ENCODE measurements at regions not wholly inside any gene's neighbourhood (a gene's known extent, or its start where the extent isn't known, plus 50 kb on each side); places are given as distances from the start of the nearest gene placed in this dataset.
A peak's percentile ranks its signal among the peaks of the same experiment; 100 is the strongest.

DNA sequence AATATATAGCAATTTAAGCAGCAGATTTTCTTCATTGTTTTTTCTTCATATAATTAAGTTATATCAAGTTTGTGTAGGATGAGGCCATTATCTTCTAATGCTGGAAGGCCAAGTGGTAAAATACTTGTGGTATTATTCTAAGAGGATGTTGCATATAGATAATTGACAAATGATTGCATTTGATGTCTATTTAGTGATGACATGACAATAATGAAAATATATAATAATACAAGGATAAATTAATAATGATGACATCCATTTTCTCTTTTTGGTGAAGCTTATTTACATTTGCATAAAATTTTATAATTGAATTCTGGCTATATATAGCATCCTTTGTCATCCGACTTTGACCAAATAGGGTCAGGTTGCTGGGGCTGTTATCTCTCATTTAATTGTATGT lies 195.4 kb upstream of the KCNJ16 start:
- Histone ChIP-seq H3K4me3 (ENCODE audit: low read depth in 2 of 2, low read length in 1 of 2) (no peak overlapping the region), H3K9me2 (no peaks in the 10 kb centered on the region), H3K4me1 (ENCODE audit: control insufficient read depth in 1 of 2, insufficient read depth in 2 of 2, low read depth in 1 of 2, low read length in 1 of 2) (peaks cover 0 to 10% of the 10 kb centered on the region in 2 experiments; a peak in 1 of 4 replicates), H2AFZ (ENCODE audit: low read depth) (no peak overlapping the region), H3K9ac (no peak overlapping the region), H3K79me2 (ENCODE audit: insufficient read depth) (no peaks in the 10 kb centered on the region), H3K27ac (ENCODE audit: low read depth in 2 of 2, low read length in 1 of 2) (peak overlapping the region in 1 of 2 experiments; percentile 56; a peak in 2 of 4 replicates), H4K20me1 (ENCODE audit: insufficient read depth) (no peaks in the 10 kb centered on the region), H3K9me3 (0 out of 2 replicates have a peak, but pooled peaks cover 9% of the 10 kb centered on the region), H3K4me2 (no peak overlapping the region), H3K36me3 (replicated peaks in 1 of 2; ENCODE audit: control insufficient read depth in 1 of 2, insufficient read depth in 2 of 2, low read length in 1 of 2) (no peaks in the 10 kb centered on the region), H3K27me3 (ENCODE audit: insufficient read depth) (no peaks in the 10 kb centered on the region), H3F3A (replicated peaks; ENCODE audit: insufficient read depth) (peaks cover 29% of the 10 kb centered on the region)
- TF ChIP-seq, protein P1, sequence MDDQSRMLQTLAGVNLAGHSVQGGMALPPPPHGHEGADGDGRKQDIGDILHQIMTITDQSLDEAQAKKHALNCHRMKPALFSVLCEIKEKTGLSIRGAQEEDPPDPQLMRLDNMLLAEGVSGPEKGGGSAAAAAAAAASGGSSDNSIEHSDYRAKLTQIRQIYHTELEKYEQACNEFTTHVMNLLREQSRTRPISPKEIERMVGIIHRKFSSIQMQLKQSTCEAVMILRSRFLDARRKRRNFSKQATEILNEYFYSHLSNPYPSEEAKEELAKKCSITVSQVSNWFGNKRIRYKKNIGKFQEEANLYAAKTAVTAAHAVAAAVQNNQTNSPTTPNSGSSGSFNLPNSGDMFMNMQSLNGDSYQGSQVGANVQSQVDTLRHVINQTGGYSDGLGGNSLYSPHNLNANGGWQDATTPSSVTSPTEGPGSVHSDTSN (IDR thresholded peaks at IDR 0.05) = no peak
- TF ChIP-seq EZH2phosphoT487 (IDR thresholded peaks at IDR 0.05; ENCODE audit: borderline replicate concordance, low read depth) (no peak), RAD21 (IDR thresholded peaks at IDR 0.05; ENCODE audit: low read length) (no peak), TAF1 (IDR thresholded peaks at IDR 0.05; ENCODE audit: borderline replicate concordance, low read depth, low read length) (no peak), CHD2 (IDR thresholded peaks at IDR 0.05; ENCODE audit: low read length, partially characterized antibody) (no peak), RXRA (IDR thresholded peaks at IDR 0.05; ENCODE audit: borderline replicate concordance, low read depth) (no peak), POLR2AphosphoS5 (IDR thresholded peaks at IDR 0.05; ENCODE audit: low read depth, low read length) (no peak), TCF12 (IDR thresholded peaks at IDR 0.05) (no peak), JUND (IDR thresholded peaks at IDR 0.05) (no peak), EP300 (IDR thresholded peaks at IDR 0.05; ENCODE audit: borderline replicate concordance in 1 of 2, low read depth in 1 of 2, low read length in 1 of 2) (no peak), FOXJ3 (CRISPR knock-in tag; IDR thresholded peaks at IDR 0.05) (no peak), FOXM1 (IDR thresholded peaks at IDR 0.05; ENCODE audit: low read depth) (no peak), IRF3 (IDR thresholded peaks at IDR 0.05; ENCODE audit: low read depth, low read length) (no peak), RFX5 (IDR thresholded peaks at IDR 0.05; ENCODE audit: low read length) (no peak)
- TF ChIP-seq, protein P2, sequence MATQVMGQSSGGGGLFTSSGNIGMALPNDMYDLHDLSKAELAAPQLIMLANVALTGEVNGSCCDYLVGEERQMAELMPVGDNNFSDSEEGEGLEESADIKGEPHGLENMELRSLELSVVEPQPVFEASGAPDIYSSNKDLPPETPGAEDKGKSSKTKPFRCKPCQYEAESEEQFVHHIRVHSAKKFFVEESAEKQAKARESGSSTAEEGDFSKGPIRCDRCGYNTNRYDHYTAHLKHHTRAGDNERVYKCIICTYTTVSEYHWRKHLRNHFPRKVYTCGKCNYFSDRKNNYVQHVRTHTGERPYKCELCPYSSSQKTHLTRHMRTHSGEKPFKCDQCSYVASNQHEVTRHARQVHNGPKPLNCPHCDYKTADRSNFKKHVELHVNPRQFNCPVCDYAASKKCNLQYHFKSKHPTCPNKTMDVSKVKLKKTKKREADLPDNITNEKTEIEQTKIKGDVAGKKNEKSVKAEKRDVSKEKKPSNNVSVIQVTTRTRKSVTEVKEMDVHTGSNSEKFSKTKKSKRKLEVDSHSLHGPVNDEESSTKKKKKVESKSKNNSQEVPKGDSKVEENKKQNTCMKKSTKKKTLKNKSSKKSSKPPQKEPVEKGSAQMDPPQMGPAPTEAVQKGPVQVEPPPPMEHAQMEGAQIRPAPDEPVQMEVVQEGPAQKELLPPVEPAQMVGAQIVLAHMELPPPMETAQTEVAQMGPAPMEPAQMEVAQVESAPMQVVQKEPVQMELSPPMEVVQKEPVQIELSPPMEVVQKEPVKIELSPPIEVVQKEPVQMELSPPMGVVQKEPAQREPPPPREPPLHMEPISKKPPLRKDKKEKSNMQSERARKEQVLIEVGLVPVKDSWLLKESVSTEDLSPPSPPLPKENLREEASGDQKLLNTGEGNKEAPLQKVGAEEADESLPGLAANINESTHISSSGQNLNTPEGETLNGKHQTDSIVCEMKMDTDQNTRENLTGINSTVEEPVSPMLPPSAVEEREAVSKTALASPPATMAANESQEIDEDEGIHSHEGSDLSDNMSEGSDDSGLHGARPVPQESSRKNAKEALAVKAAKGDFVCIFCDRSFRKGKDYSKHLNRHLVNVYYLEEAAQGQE (IDR thresholded peaks at IDR 0.05; ENCODE audit: low read depth, low read length) = no peak
- 59% methylated on average over 1 of the region's 1 CpG for WGBS (ENCODE audit: low lambda C conversion rate)
- ChIA-PET CTCF (interaction anchor here (1.3 kb wide), 1 partner anchor 8 kb away, joined by 3 read pairs; no protein-coding TSS in a partner anchor), POLR2A (no interaction called here)
- DNase-seq = no peak

Data from SK-N-SH (cell line).